HEK293 (cell line): ENCODE measurements at regions not wholly inside any gene's neighbourhood (a gene's known extent, or its start where the extent isn't known, plus 50 kb on each side); places are given as distances from the start of the nearest gene placed in this dataset.

Source experiments
- CTCF ChIA-PET: fragments of 350-600 bp; formaldehyde crosslinking; extraction: SDS; loops from one replicate; lab custom pipeline; 2021; ENCODE audit warnings: antibody characterized with exemption; lab: Yijun Ruan, JAX
- POLR2A ChIA-PET: fragments of 300-600 bp; formaldehyde crosslinking; extraction: SDS; loops from one replicate; lab custom pipeline; 2020; ENCODE audit warnings: antibody characterized with exemption, inconsistent platforms; lab: Yijun Ruan, JAX
- H3K27ac ChIP-seq: fragments of 200-500 bp; sonication (Bioruptor generic); 2 replicates; pipeline ENCODE4 v1.5.1; 2014; ENCODE audit warnings: low read depth, low read length, control low read depth, inconsistent platforms; ENCODE audit errors: extremely low read depth
- H3K36me3 ChIP-seq, 2 experiments: fragments of 200-500 bp in 1 of 2; sonication (Bioruptor generic) in 1 of 2; 1 replicate in 1 of 2; 2 replicates in 1 of 2; pipeline ENCODE4 v1.5.1; 2014 to 2017; ENCODE audit warnings: inconsistent platforms in 2 of 2, low read length in 2 of 2; ENCODE audit not compliant: control insufficient read depth in 2 of 2, insufficient read depth in 1 of 2
- H3K4me1 ChIP-seq: fragments of 200-500 bp; sonication (Bioruptor generic); 2 replicates; pipeline ENCODE4 v1.5.1; 2014; ENCODE audit warnings: mild to moderate bottlenecking, low read length, inconsistent platforms; ENCODE audit not compliant: control insufficient read depth, insufficient read depth
- H3K4me3 ChIP-seq: 2 replicates; pipeline ENCODE4 v1.5.1; 2011; ENCODE audit warnings: low read depth, mild to moderate bottlenecking, control low read depth, low read length, moderate library complexity
- H3K9me3 ChIP-seq: fragments of 200-500 bp; sonication (Bioruptor generic); 2 replicates; pipeline ENCODE4 v1.5.1; 2014; ENCODE audit warnings: low read depth, low read length, inconsistent platforms; ENCODE audit not compliant: control insufficient read depth, insufficient read depth
- KLF9 ChIP-seq: fragments of 450-650 bp; formaldehyde crosslinking; IDR thresholded peaks from 2 replicates; pipeline ENCODE4 v1.5.1; 2016; ENCODE audit warnings: missing biosample characterization, missing genetic modification characterization, low read depth
- PRDM1 ChIP-seq: fragments of 450-650 bp; formaldehyde crosslinking; IDR thresholded peaks from 2 replicates; pipeline ENCODE4; 2016; ENCODE audit warnings: missing biosample characterization, missing genetic modification characterization
- ZBTB1 ChIP-seq: fragments of 450-650 bp; formaldehyde crosslinking; IDR thresholded peaks from 2 replicates; pipeline ENCODE4 v1.5.1; 2016; ENCODE audit warnings: missing biosample characterization, missing genetic modification characterization
- ZNF146 ChIP-seq: fragments of 450-650 bp; formaldehyde crosslinking; IDR thresholded peaks from 2 replicates; pipeline ENCODE4 v1.5.1; 2016; ENCODE audit warnings: missing biosample characterization, missing genetic modification characterization
- ZNF416 ChIP-seq: fragments of 450-650 bp; formaldehyde crosslinking; IDR thresholded peaks from 2 replicates; pipeline ENCODE4 v1.5.1; 2016; ENCODE audit warnings: missing biosample characterization, missing genetic modification characterization
- ZNF514 ChIP-seq: fragments of 450-650 bp; formaldehyde crosslinking; IDR thresholded peaks from 2 replicates; pipeline ENCODE4 v1.5.1; 2016; ENCODE audit warnings: missing biosample characterization, missing genetic modification characterization
- ZNF785 ChIP-seq: fragments of 450-650 bp; formaldehyde crosslinking; IDR thresholded peaks from 2 replicates; pipeline ENCODE4 v1.5.1; 2016; ENCODE audit warnings: missing biosample characterization, missing genetic modification characterization
- TF ChIP-seq, protein P1 (sequence below): fragments of 450-650 bp; formaldehyde crosslinking; IDR thresholded peaks from 2 replicates; pipeline ENCODE4 v1.5.1; 2016; ENCODE audit warnings: missing biosample characterization, missing genetic modification characterization
- TF ChIP-seq, protein P2 (sequence below): fragments of 450-650 bp; formaldehyde crosslinking; IDR thresholded peaks from 2 replicates; pipeline ENCODE4 v1.5.1; 2016; ENCODE audit warnings: missing biosample characterization, missing genetic modification characterization
- TF ChIP-seq, protein P3 (sequence below): fragments of 450-650 bp; formaldehyde crosslinking; IDR thresholded peaks from 2 replicates; pipeline ENCODE4 v1.5.1; 2016; ENCODE audit warnings: missing biosample characterization, missing genetic modification characterization
- TF ChIP-seq, protein P4 (sequence below): sonication (generic); formaldehyde crosslinking; IDR thresholded peaks from 2 replicates; pipeline ENCODE4 v1.8.1; 2022; ENCODE audit warnings: mild to moderate bottlenecking, moderate library complexity, missing genetic modification reagents

DNA sequence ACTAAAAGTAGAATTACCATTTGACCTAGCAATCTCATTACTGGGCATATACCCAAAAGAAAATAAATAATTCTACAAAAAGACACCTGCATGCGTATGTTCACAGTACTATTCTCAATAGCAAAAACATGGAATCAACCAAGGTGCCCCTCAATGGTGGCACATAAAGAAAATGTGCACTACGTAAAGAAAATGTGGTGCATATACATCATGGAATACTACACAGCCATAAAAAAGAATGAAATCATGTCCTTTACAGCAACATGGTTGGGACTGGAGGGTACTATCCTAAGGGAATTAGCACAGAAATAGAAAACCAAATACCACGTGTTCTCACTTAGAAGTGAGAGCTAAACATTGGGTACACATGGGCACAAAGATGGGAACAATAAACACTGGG is 250.7 kb upstream of the TNP1 start:
- ChIA-PET POLR2A (no interaction called here), CTCF (no interaction called here)
- no peaks in the 10 kb centered on the region for H3K36me3 ChIP-seq
- no peak overlapping the region for H3K4me3 ChIP-seq
- no peaks in the 10 kb centered on the region for H3K4me1 ChIP-seq
- TF ChIP-seq ZNF146 (tag by site-specific recombination) = peak; percentile 58; the same call in 1 of the 2 replicates
- no peak for TF ChIP-seq PRDM1 (tag by site-specific recombination)
- H3K9me3 ChIP-seq = no peaks in the 10 kb centered on the region
- no peak overlapping the region for H3K27ac ChIP-seq

DNA sequence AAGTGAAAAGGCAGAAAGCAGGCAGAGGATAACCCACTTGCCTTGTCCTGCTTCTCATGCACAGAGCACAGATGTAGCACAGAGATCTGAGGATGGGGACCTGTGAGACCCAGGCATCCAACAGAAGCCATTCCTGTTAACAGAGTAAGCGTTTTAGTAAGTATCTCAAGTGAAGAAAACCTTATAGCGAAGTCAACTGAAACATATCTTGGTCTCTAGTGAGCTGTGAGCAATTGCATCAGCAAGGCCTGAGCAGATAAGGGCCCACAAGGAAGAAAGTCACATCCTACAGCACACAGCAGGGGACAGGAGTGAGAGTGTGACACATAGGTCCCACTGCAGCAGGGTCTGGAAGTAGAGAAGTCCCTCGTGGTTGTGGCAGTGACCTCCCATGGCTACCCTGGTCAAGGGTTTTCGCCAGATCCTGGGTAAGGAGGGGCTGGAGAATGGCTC is 248.7 kb upstream of the TNP1 start:
- POLR2A ChIA-PET = no interaction called here
- CTCF ChIA-PET = interaction anchor here (0.6 to 1.1 kb wide), 3 partner anchors 8 to 35 kb away, joined by 3 read pairs; no protein-coding TSS in a partner anchor
- TF ChIP-seq ZNF514 (tag by site-specific recombination) = no peak
- TF ChIP-seq, protein P1, sequence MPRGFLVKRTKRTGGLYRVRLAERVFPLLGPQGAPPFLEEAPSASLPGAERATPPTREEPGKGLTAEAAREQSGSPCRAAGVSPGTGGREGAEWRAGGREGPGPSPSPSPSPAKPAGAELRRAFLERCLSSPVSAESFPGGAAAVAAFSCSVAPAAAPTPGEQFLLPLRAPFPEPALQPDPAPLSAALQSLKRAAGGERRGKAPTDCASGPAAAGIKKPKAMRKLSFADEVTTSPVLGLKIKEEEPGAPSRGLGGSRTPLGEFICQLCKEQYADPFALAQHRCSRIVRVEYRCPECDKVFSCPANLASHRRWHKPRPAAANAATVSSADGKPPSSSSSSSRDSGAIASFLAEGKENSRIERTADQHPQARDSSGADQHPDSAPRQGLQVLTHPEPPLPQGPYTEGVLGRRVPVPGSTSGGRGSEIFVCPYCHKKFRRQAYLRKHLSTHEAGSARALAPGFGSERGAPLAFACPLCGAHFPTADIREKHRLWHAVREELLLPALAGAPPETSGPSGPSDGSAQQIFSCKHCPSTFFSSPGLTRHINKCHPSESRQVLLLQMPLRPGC (tag by site-specific recombination) = no peak
- TF ChIP-seq, protein P2, sequence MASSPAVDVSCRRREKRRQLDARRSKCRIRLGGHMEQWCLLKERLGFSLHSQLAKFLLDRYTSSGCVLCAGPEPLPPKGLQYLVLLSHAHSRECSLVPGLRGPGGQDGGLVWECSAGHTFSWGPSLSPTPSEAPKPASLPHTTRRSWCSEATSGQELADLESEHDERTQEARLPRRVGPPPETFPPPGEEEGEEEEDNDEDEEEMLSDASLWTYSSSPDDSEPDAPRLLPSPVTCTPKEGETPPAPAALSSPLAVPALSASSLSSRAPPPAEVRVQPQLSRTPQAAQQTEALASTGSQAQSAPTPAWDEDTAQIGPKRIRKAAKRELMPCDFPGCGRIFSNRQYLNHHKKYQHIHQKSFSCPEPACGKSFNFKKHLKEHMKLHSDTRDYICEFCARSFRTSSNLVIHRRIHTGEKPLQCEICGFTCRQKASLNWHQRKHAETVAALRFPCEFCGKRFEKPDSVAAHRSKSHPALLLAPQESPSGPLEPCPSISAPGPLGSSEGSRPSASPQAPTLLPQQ (tag by site-specific recombination) = peak; percentile 56; the same call in 1 of the 2 replicates

DNA sequence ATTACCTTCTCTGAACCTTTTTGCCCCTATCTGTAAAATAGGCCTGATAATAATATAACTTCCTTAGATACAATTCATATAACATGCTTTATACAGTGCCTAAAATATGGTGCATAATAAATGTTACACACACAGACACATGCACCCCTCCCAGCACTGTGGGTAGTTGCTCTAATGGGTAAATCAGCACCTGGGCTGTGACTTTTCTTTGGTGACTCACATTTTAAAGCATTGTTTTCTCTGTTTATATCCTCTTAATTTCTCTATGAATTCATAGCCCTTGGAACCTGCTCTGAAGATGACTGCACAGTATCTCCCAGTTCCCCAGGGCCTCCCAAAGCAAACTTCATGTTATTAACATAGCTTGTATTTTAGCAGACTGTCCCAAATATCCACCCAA is 248.2 kb upstream of the TNP1 start:
- CTCF ChIA-PET = interaction anchor here (0.8 to 1.6 kb wide), 8 partner anchors 8 to 369 kb away, joined by 3 to 9 read pairs (median 4); no protein-coding TSS in a partner anchor

More for the DNA sequence above, 248.7 kb upstream of the TNP1 start:
- H3K9me3 ChIP-seq = no peaks in the 10 kb centered on the region
- H3K27ac ChIP-seq = no peak overlapping the region
- H3K4me3 ChIP-seq = no peak overlapping the region
- H3K4me1 ChIP-seq = no peaks in the 10 kb centered on the region
- no peaks in the 10 kb centered on the region for H3K36me3 ChIP-seq

DNA sequence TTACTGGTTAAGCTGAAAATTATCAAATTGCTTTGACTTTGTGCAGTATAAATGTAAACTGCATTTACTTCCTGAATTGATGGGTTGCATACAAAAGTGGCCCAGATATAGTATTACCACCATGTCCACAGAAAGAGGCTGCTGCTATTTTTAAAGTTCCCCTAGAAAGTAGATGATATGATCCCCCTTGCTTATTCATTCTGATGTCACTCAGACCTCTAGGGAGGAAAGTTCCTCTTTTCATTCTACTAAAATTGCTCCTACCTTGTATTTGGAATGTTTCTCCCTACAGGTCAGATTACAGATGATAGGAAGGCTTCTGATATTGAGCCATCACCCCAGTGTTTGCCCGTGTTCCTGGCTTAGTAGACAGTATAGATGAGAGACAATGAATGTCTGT is 247.6 kb upstream of the TNP1 start:
- Histone ChIP-seq H3K4me3 (no peak overlapping the region), H3K9me3 (no peaks in the 10 kb centered on the region), H3K4me1 (no peaks in the 10 kb centered on the region)
- ChIA-PET POLR2A (no interaction called here), CTCF (interaction anchor here (0.5 to 1.6 kb wide), 11 partner anchors 9 to 370 kb away, joined by 3 to 9 read pairs (median 3); no protein-coding TSS in a partner anchor)
- TF ChIP-seq, protein P3, sequence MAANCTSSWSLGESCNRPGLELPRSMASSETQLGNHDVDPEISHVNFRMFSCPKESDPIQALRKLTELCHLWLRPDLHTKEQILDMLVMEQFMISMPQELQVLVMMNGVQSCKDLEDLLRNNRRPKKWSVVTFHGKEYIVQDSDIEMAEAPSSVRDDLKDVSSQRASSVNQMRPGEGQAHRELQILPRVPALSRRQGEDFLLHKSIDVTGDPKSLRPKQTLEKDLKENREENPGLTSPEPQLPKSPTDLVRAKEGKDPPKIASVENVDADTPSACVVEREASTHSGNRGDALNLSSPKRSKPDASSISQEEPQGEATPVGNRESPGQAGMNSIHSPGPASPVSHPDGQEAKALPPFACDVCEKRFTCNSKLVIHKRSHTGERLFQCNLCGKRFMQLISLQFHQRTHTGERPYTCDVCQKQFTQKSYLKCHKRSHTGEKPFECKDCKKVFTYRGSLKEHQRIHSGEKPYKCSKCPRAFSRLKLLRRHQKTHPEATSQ (tag by site-specific recombination) = no peak
- TF ChIP-seq, all 188 proteins: peak for 0
- no peak overlapping the region for H3K27ac ChIP-seq
- H3K36me3 ChIP-seq = no peaks in the 10 kb centered on the region

More for the DNA sequence above, 248.2 kb upstream of the TNP1 start:
- H3K36me3 ChIP-seq = no peaks in the 10 kb centered on the region
- H3K27ac ChIP-seq = no peak overlapping the region
- H3K4me1 ChIP-seq = no peaks in the 10 kb centered on the region
- no peak for TF ChIP-seq ZNF416 (tag by site-specific recombination)
- no peak for TF ChIP-seq KLF9 (tag by site-specific recombination)
- no peak for TF ChIP-seq ZBTB1 (tag by site-specific recombination)
- no peak overlapping the region for H3K4me3 ChIP-seq
- POLR2A ChIA-PET = no interaction called here
- no peaks in the 10 kb centered on the region for H3K9me3 ChIP-seq

DNA sequence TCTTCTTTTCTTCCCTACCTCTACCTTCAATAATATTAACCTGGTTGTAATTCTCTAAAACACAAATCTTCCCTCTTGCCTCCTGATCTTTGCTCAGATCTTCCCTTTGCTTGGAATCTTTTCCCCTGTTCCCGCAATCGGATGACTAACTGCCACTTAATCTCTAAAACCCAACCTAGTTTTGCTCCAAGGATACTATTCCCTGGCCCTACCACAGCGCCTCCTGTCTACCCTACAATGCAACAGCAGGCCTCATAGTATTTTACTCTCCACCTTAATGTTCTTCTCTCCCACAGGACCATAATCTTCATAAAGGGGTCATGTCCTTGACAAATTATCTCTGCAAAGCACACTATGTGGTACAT is 246.8 kb upstream of the TNP1 start:
- no peaks in the 10 kb centered on the region for H3K36me3 ChIP-seq
- no peaks in the 10 kb centered on the region for H3K9me3 ChIP-seq
- ChIA-PET CTCF (interaction anchor here (0.6 to 1.6 kb wide), 3 partner anchors 13 to 60 kb away, joined by 5 to 9 read pairs (median 6); no protein-coding TSS in a partner anchor), POLR2A (no interaction called here)
- no peaks in the 10 kb centered on the region for H3K4me1 ChIP-seq
- no peak overlapping the region for H3K27ac ChIP-seq
- no peak overlapping the region for H3K4me3 ChIP-seq
- TF ChIP-seq, protein P4, sequence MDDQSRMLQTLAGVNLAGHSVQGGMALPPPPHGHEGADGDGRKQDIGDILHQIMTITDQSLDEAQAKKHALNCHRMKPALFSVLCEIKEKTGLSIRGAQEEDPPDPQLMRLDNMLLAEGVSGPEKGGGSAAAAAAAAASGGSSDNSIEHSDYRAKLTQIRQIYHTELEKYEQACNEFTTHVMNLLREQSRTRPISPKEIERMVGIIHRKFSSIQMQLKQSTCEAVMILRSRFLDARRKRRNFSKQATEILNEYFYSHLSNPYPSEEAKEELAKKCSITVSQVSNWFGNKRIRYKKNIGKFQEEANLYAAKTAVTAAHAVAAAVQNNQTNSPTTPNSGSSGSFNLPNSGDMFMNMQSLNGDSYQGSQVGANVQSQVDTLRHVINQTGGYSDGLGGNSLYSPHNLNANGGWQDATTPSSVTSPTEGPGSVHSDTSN = no peak
- TF ChIP-seq ZNF785 (tag by site-specific recombination) = 0 out of 2 replicates have a peak, but pooled peaks have one; percentile 62
